ENCODE measurements at regions not wholly inside any gene's neighbourhood (a gene's known extent, or its start where the extent isn't known, plus 50 kb on each side); places are given as distances from the start of the nearest gene placed in this dataset.

- no peak overlapping the region for H3K4me3 Mint-ChIP-seq
- no peaks in the 10 kb centered on the region for H3K36me3 Mint-ChIP-seq
- H3K9me3 Mint-ChIP-seq: peaks cover 0 to 13% (median 3%) of the 10 kb centered on the region in 6 donors
- no peaks in the 10 kb centered on the region for H3K4me1 Mint-ChIP-seq
- no peak for DNase-seq
- H3K27ac Mint-ChIP-seq: no peak overlapping the region
- H3K27me3 Mint-ChIP-seq (ENCODE audit: low read depth in 3 of 3): peaks cover 0 to 4% (median 0%) of the 10 kb centered on the region in 3 donors
These were observed 339.6 kb upstream of the KIF2A start for GRCh38 chr5:61966296-61966955.

GRCh38 chr5:61966997-61967396, 339.0 kb upstream of the KIF2A start:
- Mint-ChIP-seq H3K4me3 (no peak overlapping the region), H3K36me3 (no peaks in the 10 kb centered on the region), H3K27ac (no peak overlapping the region), H3K4me1 (no peaks in the 10 kb centered on the region), H3K9me3 (peaks cover 0 to 13% (median 3%) of the 10 kb centered on the region in 6 donors), H3K27me3 (ENCODE audit: low read depth in 3 of 3) (peaks cover 0 to 4% (median 0%) of the 10 kb centered on the region in 3 donors)
- DNase-seq: no peak

DNA sequence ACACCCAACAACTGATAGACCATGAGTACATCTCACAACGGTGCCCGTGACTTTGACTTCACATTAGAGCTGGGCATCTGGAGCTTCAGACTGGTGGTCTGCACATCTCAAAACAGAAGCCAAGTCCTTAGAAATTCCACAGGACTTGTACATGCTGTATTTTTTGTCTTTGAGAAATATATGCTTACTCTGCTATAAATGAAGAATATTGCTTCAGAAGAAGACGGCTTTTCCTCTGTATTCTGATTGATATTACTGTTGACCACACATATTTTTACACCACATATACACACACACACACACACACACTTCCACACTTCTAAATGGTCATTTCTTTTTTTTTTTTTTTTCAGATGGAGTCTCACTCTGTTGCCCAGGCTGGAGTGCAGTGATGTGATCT, 338.3 kb upstream of the KIF2A start:
- DNase-seq: no peak
- Mint-ChIP-seq H3K27ac (no peak overlapping the region), H3K4me1 (no peaks in the 10 kb centered on the region)

DNA sequence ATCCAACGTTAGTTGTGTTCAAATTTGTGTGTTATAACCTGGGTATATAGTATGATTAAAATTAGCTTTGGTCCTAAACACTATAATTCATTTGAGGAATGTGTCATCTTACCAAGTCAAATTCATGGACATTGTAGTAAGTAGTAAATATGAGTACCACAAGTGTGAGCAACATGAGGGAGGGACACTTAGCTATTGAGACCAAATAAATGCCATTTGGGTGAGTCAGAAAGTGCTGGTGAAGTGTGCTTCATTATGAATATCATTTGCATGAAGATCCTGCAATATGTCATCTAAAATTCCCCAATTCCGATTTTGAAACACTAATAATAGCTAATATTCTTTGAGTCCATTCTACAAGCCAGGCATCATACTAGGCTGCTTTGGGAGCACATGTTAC, 336.7 kb upstream of the KIF2A start:
- no peaks in the 10 kb centered on the region for H3K36me3 Mint-ChIP-seq
- DNase-seq: no peak

More for the DNA sequence above, 338.3 kb upstream of the KIF2A start:
- Mint-ChIP-seq H3K36me3 (no peaks in the 10 kb centered on the region), H3K4me3 (no peak overlapping the region), H3K9me3 (peaks cover 0 to 11% (median 3%) of the 10 kb centered on the region in 6 donors), H3K27me3 (ENCODE audit: low read depth in 3 of 3) (peaks cover 0 to 4% (median 0%) of the 10 kb centered on the region in 3 donors)

DNA sequence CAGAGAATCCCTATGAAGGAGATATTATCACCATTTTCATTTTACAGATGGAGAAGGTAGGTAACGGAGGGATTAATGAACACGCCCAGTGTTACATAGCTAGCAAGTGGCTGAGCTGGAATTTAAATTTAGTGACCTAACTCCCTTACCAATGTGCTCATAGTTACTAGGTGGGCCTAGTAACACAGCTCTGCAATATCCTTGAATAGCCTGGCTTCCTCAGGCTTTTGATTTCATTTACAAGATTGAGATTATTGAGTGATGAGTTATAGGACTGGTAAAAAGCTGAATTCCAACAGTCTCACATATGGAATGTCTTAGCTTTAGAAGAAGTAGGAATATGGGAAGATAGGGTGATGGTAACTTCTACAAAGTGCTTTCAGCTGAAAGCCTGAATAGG, 336.3 kb upstream of the KIF2A start:
- H3K4me1 Mint-ChIP-seq: no peaks in the 10 kb centered on the region
- H3K27me3 Mint-ChIP-seq (ENCODE audit: low read depth in 3 of 3): peaks cover 0 to 4% (median 1%) of the 10 kb centered on the region in 3 donors

More for the DNA sequence above, 336.7 kb upstream of the KIF2A start:
- H3K9me3 Mint-ChIP-seq: peaks cover 0 to 10% (median 2%) of the 10 kb centered on the region in 6 donors
- no peak overlapping the region for H3K4me3 Mint-ChIP-seq
- H3K27me3 Mint-ChIP-seq (ENCODE audit: low read depth in 3 of 3): peaks cover 0 to 4% (median 1%) of the 10 kb centered on the region in 3 donors
- no peaks in the 10 kb centered on the region for H3K4me1 Mint-ChIP-seq
- no peak overlapping the region for H3K27ac Mint-ChIP-seq

GRCh38 chr5:61970218-61970617, 335.8 kb upstream of the KIF2A start:
- H3K27ac Mint-ChIP-seq: no peak overlapping the region
- DNase-seq: no peak
- peaks cover 0 to 4% (median 1%) of the 10 kb centered on the region in 3 donors for H3K27me3 Mint-ChIP-seq (ENCODE audit: low read depth in 3 of 3)
- H3K4me1 Mint-ChIP-seq: no peaks in the 10 kb centered on the region
- H3K9me3 Mint-ChIP-seq: peaks cover 0 to 10% (median under 1%) of the 10 kb centered on the region in 6 donors
- H3K36me3 Mint-ChIP-seq: no peaks in the 10 kb centered on the region
- H3K4me3 Mint-ChIP-seq: no peak overlapping the region

More for the DNA sequence above, 336.3 kb upstream of the KIF2A start:
- Mint-ChIP-seq H3K4me3 (no peak overlapping the region), H3K9me3 (peaks cover 0 to 10% (median under 1%) of the 10 kb centered on the region in 6 donors), H3K27ac (no peak overlapping the region), H3K36me3 (no peaks in the 10 kb centered on the region)
- no peak for DNase-seq

DNA sequence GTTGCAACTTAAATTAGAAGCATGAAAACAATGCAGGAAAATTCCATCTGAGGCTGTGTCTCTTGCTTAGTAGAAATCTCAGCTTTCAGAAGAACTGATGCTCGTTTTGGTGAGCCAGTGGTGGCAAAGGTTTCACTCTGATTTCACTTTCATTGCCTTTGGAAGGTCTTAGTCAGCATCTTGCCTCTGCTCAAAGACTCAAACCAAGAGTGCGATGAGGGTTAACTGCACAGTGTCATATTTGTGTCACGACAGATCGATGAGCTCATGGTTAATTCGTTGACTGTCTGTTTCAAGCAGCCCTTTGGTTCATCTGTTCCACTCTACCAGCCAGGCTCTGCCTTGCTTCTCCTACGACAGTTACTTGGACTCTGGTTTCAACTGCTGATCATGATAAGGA, 331.3 kb upstream of the KIF2A start:
- Mint-ChIP-seq H3K27me3 (ENCODE audit: low read depth in 3 of 3) (peaks cover 1 to 4% (median 3%) of the 10 kb centered on the region in 3 donors), H3K36me3 (no peaks in the 10 kb centered on the region), H3K9me3 (peaks cover 0 to 10% (median 0%) of the 10 kb centered on the region in 6 donors), H3K27ac (no peak overlapping the region), H3K4me1 (no peaks in the 10 kb centered on the region), H3K4me3 (no peak overlapping the region)
- DNase-seq: no peak

DNA sequence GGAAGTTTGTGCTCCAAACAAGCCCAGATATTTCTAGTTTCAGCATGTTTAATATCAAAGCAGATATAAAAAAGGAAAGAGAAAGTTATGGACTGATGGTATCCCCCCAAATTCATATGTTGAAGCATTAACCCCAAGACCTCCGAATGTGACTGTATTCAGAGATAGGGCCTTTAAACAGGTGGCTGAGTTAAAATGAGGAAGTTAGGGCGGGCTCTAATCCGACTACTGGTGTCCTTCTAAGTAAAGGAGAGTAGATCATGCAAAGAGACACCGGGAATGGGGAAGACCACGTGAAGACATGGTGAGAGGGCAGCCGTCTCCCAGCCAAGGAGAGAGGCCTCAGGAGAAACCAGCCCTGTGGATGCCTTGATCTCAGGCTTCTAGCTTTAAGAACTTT, 324.1 kb upstream of the KIF2A start:
- DNase-seq: no peak
- no peak overlapping the region for H3K4me3 Mint-ChIP-seq
- peaks cover 0 to 10% (median 6%) of the 10 kb centered on the region in 6 donors for H3K9me3 Mint-ChIP-seq
- no peaks in the 10 kb centered on the region for H3K36me3 Mint-ChIP-seq
- H3K27me3 Mint-ChIP-seq (ENCODE audit: low read depth in 3 of 3): peaks cover 1 to 3% (median 2%) of the 10 kb centered on the region in 3 donors
- H3K27ac Mint-ChIP-seq: no peak overlapping the region
- no peaks in the 10 kb centered on the region for H3K4me1 Mint-ChIP-seq

- DNase-seq: no peak
- Mint-ChIP-seq H3K27ac (no peak overlapping the region), H3K9me3 (peaks cover 0 to 8% (median 3%) of the 10 kb centered on the region in 6 donors), H3K36me3 (no peaks in the 10 kb centered on the region), H3K4me1 (no peaks in the 10 kb centered on the region), H3K27me3 (ENCODE audit: low read depth in 3 of 3) (peaks cover 0 to 8% (median 0%) of the 10 kb centered on the region in 3 donors), H3K4me3 (no peak overlapping the region)
These were observed 314.6 kb upstream of the KIF2A start for GRCh38 chr5:61991430-61991829.

- Mint-ChIP-seq H3K4me1 (no peaks in the 10 kb centered on the region), H3K9me3 (peaks cover 0 to 8% (median 3%) of the 10 kb centered on the region in 6 donors), H3K27ac (no peak overlapping the region), H3K27me3 (ENCODE audit: low read depth in 3 of 3) (peaks cover 0 to 8% (median 0%) of the 10 kb centered on the region in 3 donors), H3K4me3 (no peak overlapping the region), H3K36me3 (no peaks in the 10 kb centered on the region)
- DNase-seq: no peak
These were observed 314.1 kb upstream of the KIF2A start for GRCh38 chr5:61991866-61992265.

- H3K27ac Mint-ChIP-seq: no peak overlapping the region
- no peaks in the 10 kb centered on the region for H3K4me1 Mint-ChIP-seq
- peaks cover 0 to 8% (median 0%) of the 10 kb centered on the region in 3 donors for H3K27me3 Mint-ChIP-seq (ENCODE audit: low read depth in 3 of 3)
These were observed 312.6 kb upstream of the KIF2A start for GRCh38 chr5:61993295-61993927.

GRCh38 chr5:61994171-61994570, 311.8 kb upstream of the KIF2A start:
- no peak for DNase-seq
- H3K9me3 Mint-ChIP-seq: peaks cover 0 to 5% (median 3%) of the 10 kb centered on the region in 6 donors
- H3K27ac Mint-ChIP-seq: no peak overlapping the region
- H3K36me3 Mint-ChIP-seq: no peaks in the 10 kb centered on the region
- no peaks in the 10 kb centered on the region for H3K4me1 Mint-ChIP-seq
- H3K27me3 Mint-ChIP-seq (ENCODE audit: low read depth in 3 of 3): peaks cover 0 to 8% (median 0%) of the 10 kb centered on the region in 3 donors
- H3K4me3 Mint-ChIP-seq: no peak overlapping the region

More at GRCh38 chr5:61993295-61993927, 312.6 kb upstream of the KIF2A start:
- DNase-seq: no peak
- H3K9me3 Mint-ChIP-seq: peaks cover 0 to 5% (median 3%) of the 10 kb centered on the region in 6 donors
- H3K36me3 Mint-ChIP-seq: no peaks in the 10 kb centered on the region
- H3K4me3 Mint-ChIP-seq: no peak overlapping the region

DNA sequence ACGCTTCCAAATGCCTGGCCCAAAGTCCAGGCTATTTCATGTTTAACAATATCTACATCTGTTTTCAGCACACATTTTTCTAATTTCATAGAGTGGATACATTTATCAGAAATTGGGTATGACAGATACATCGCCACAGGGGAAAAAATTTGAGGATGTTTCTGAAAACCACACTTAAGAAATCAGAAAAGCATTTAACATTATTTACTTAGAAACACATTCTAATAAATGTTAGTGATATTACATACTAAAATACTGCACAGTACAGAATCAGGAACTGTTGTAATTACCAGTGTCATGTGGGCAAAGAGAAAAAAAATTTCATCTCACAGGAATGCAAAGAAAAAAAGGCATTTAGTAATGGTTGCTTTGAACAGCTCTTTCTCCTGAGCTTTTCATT, 310.5 kb upstream of the KIF2A start:
- Mint-ChIP-seq H3K4me1 (no peaks in the 10 kb centered on the region), H3K27me3 (ENCODE audit: low read depth in 3 of 3) (peaks cover 0 to 8% (median 0%) of the 10 kb centered on the region in 3 donors), H3K4me3 (no peak overlapping the region), H3K9me3 (peaks cover 0 to 4% (median 1%) of the 10 kb centered on the region in 6 donors), H3K36me3 (no peaks in the 10 kb centered on the region), H3K27ac (no peak overlapping the region)
- DNase-seq: no peak

DNA sequence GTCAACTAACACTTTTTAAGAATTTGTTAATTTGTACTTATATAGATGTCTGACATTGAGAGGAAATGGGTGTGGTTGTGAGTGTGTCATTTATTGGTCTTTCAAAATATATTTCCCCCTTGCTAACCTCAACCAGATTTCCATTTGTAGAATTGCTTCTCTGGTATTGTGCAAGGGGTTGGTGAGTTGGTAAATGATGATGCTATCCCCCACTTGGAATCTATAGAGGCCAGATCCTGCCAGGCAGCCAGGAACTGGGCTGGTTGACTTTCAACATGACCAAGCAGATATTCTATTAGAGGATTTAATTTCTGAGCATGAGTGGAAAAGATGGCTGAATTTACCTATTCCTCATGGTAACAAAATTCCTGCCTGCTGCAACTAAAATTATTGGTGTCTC, 306.6 kb upstream of the KIF2A start:
- Mint-ChIP-seq H3K27me3 (ENCODE audit: low read depth in 3 of 3) (peaks cover 0 to 3% (median 0%) of the 10 kb centered on the region in 3 donors), H3K4me3 (no peak overlapping the region), H3K4me1 (no peaks in the 10 kb centered on the region), H3K9me3 (peaks cover 0 to 16% (median 0%) of the 10 kb centered on the region in 6 donors), H3K27ac (no peak overlapping the region), H3K36me3 (no peaks in the 10 kb centered on the region)
- DNase-seq: no peak

All from immature natural killer cell (primary cell).